GM18873 (cell line): ENCODE measurements at regions not wholly inside any gene's neighbourhood (a gene's known extent, or its start where the extent isn't known, plus 50 kb on each side); places are given as distances from the start of the nearest gene placed in this dataset.

Experiments used
- ATAC-seq: cut with Tn5 transposase; IDR thresholded peaks from one replicate; pipeline ENCODE4 v1.9.1; 2021; ENCODE audit warnings: mild to moderate bottlenecking, moderate library complexity, moderate number of reproducible peaks; ENCODE audit not compliant: unreplicated experiment, low FRiP score

GRCh38 chr3:76933245-76933644 is 106.7 kb upstream of the ROBO2 start:
- no peak for ATAC-seq

GRCh38 chr3:76938962-76939361 is 100.9 kb upstream of the ROBO2 start:
- no peak for ATAC-seq

- ATAC-seq, result no peak
Observed at GRCh38 chr3:76940181-76940770, 99.6 kb upstream of the ROBO2 start.

- no peak for ATAC-seq
Observed at GRCh38 chr3:76941376-76941775, 98.5 kb upstream of the ROBO2 start.

GRCh38 chr3:76942101-76942500 is 97.8 kb upstream of the ROBO2 start:
- no peak for ATAC-seq

- ATAC-seq, result no peak
Observed at GRCh38 chr3:76943058-76943457, 96.8 kb upstream of the ROBO2 start.

- ATAC-seq, result no peak
Observed at GRCh38 chr3:76943671-76944070, 96.2 kb upstream of the ROBO2 start.

GRCh38 chr3:76949033-76949432 is 90.9 kb upstream of the ROBO2 start:
- ATAC-seq, result no peak

- ATAC-seq, result no peak
Observed at GRCh38 chr3:76949462-76949861, 90.4 kb upstream of the ROBO2 start.

GRCh38 chr3:76950590-76950989 is 89.3 kb upstream of the ROBO2 start:
- no peak for ATAC-seq

GRCh38 chr3:76954412-76954811 is 85.5 kb upstream of the ROBO2 start:
- no peak for ATAC-seq

GRCh38 chr3:76958274-76958673 is 81.6 kb upstream of the ROBO2 start:
- no peak for ATAC-seq

GRCh38 chr3:76958861-76959260 is 81.0 kb upstream of the ROBO2 start:
- ATAC-seq, result no peak

GRCh38 chr3:76961284-76961683 is 78.6 kb upstream of the ROBO2 start:
- no peak for ATAC-seq

GRCh38 chr3:76965122-76965725 is 74.7 kb upstream of the ROBO2 start:
- ATAC-seq, result no peak

- ATAC-seq, result no peak
Observed at GRCh38 chr3:76969471-76969870, 70.4 kb upstream of the ROBO2 start.

- ATAC-seq, result no peak
Observed at GRCh38 chr3:76969996-76970615, 69.8 kb upstream of the ROBO2 start.

- no peak for ATAC-seq
Observed at GRCh38 chr3:76972624-76973296, 67.1 kb upstream of the ROBO2 start.

- ATAC-seq, result no peak
Observed at GRCh38 chr3:76976996-76977395, 62.9 kb upstream of the ROBO2 start.

GRCh38 chr3:76985645-76986044 is 54.3 kb upstream of the ROBO2 start:
- ATAC-seq, result no peak

GRCh38 chr3:76986876-76987474 is 52.9 kb upstream of the ROBO2 start:
- no peak for ATAC-seq
